SK-N-SH treated with all-trans-retinoic acid at 6 μM for 48 hours (cell line): ENCODE measurements at regions not wholly inside any gene's neighbourhood (a gene's known extent, or its start where the extent isn't known, plus 50 kb on each side); places are given as distances from the start of the nearest gene placed in this dataset.

ENCODE experiments used
- ATAC-seq: fragments of 200-7000 bp; cut with Tn5 transposase; 3 replicates; pipeline ENCODE4 v1.9.1; 2020; ENCODE audit warnings: mild to moderate bottlenecking, moderate library complexity
- ARNTL ChIP-seq: fragments of 450-650 bp; formaldehyde crosslinking; IDR thresholded peaks from 2 replicates; pipeline ENCODE4 v1.5.0; 2020; ENCODE audit warnings: low read depth, mild to moderate bottlenecking, moderate library complexity, borderline replicate concordance
- CSDC2 ChIP-seq: fragments of 250-450 bp; sonication (Bioruptor Pico); IDR thresholded peaks from 2 replicates; pipeline ENCODE4 v1.5.0; 2020; ENCODE audit warnings: mild to moderate bottlenecking, moderate library complexity
- OSR1 ChIP-seq: fragments of 250-450 bp; sonication (Bioruptor Pico); IDR thresholded peaks from 2 replicates; pipeline ENCODE4 v1.8.0; 2022; ENCODE audit warnings: moderate library complexity, mild to moderate bottlenecking, inconsistent platforms
- PPARA ChIP-seq: fragments of 250-450 bp; sonication (Bioruptor Pico); IDR thresholded peaks from 2 replicates; pipeline ENCODE4 v1.5.0; 2020; ENCODE audit warnings: mild to moderate bottlenecking, borderline replicate concordance
- RARB ChIP-seq: fragments of 250-450 bp; sonication (Bioruptor Pico); IDR thresholded peaks from 2 replicates; pipeline ENCODE4 v1.8.0; 2021; ENCODE audit warnings: mild to moderate bottlenecking, moderate library complexity
- SNAI2 ChIP-seq: fragments of 250-450 bp; sonication (Bioruptor Pico); IDR thresholded peaks from 2 replicates; pipeline ENCODE4 v1.5.0; 2020; ENCODE audit warnings: mild to moderate bottlenecking, moderate library complexity
- TOX ChIP-seq: fragments of 250-450 bp; sonication (Bioruptor Pico); IDR thresholded peaks from 2 replicates; pipeline ENCODE4 v1.8.0; 2021; ENCODE audit warnings: mild to moderate bottlenecking, moderate library complexity, borderline replicate concordance
- ZC3H10 ChIP-seq: fragments of 250-450 bp; sonication (Bioruptor Pico); IDR thresholded peaks from 2 replicates; pipeline ENCODE4 v1.5.1; 2021; ENCODE audit warnings: mild to moderate bottlenecking, moderate library complexity
- ZFP3 ChIP-seq: fragments of 250-450 bp; sonication (Bioruptor Pico); IDR thresholded peaks from 2 replicates; pipeline ENCODE4 v1.5.0; 2020; ENCODE audit warnings: mild to moderate bottlenecking, moderate library complexity
- ZFP30 ChIP-seq: fragments of 450-650 bp; formaldehyde crosslinking; IDR thresholded peaks from 2 replicates; pipeline ENCODE4 v1.5.0; 2022; ENCODE audit warnings: mild to moderate bottlenecking, moderate library complexity
- ZNF565 ChIP-seq: fragments of 450-650 bp; formaldehyde crosslinking; conservative IDR thresholded peaks from 2 replicates; pipeline ENCODE4 v1.5.0; 2020; ENCODE audit warnings: low read depth, mild to moderate bottlenecking, moderate library complexity
- ZNF70 ChIP-seq: fragments of 450-650 bp; formaldehyde crosslinking; IDR thresholded peaks from 2 replicates; pipeline ENCODE4 v1.5.0; 2020; ENCODE audit warnings: mild to moderate bottlenecking, moderate library complexity
- ZNF8 ChIP-seq: fragments of 450-650 bp; formaldehyde crosslinking; IDR thresholded peaks from 2 replicates; pipeline ENCODE4 v1.5.0; 2020; ENCODE audit warnings: mild to moderate bottlenecking, moderate library complexity
- TF ChIP-seq, protein P1 (sequence below): fragments of 250-450 bp; sonication (Bioruptor Pico); IDR thresholded peaks from 2 replicates; pipeline ENCODE4 v1.5.1; 2020; ENCODE audit warnings: low read depth, mild to moderate bottlenecking, moderate library complexity
- TF ChIP-seq, protein P2 (sequence below): fragments of 250-450 bp; sonication (Bioruptor Pico); IDR thresholded peaks from 2 replicates; pipeline ENCODE4 v1.5.0; 2020; ENCODE audit warnings: mild to moderate bottlenecking, moderate library complexity
- TF ChIP-seq, protein P3 (sequence below): fragments of 250-450 bp; sonication (Bioruptor Pico); IDR thresholded peaks from 2 replicates; pipeline ENCODE4 v1.8.0; 2020; ENCODE audit warnings: mild to moderate bottlenecking, moderate library complexity, borderline replicate concordance
- TF ChIP-seq, protein P4 (sequence below): fragments of 250-450 bp; sonication (Bioruptor Pico); IDR thresholded peaks from 2 replicates; pipeline ENCODE4 v1.8.0; 2021; ENCODE audit warnings: low read depth, mild to moderate bottlenecking, moderate library complexity, borderline replicate concordance

DNA sequence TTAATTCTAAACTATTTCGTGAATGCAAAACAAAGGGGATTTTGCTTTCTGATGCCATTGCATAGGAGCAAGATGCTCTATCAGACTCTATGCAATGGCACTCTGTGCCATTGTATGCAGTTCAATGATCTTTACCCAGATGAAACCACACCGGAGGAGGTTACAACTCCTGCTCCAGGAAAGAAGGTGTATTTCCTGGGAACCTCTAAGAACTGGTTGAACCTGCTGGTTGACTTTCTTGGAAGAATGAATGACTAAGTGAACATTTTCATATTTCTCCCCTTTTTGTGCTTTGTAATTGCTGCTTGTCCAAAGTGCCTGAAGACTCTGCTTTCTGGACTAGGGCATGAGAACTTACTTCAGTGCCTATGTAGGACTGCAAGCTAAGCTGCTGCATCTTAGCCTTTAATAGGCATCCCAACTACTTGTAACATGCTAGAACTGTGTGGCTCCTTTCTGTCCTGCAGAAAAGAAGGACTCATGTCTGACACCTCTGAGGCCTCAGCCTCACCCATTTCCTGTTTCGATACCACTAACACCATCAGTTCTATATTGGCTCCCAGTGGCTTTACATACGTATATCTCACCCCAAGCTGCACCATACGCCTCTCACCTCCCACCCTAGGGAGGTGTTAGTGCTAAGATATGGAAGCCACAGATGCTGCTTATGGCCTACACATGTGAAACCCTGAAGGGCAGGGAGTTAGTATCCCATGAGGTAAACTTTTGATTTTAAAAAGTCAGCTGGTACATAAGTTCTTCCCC is 193.5 kb upstream of the CNOT2 start:
- no peak for ATAC-seq
- TF ChIP-seq SNAI2 (CRISPR knock-in tag) (no peak), ZNF70 (CRISPR knock-in tag) (no peak), ZNF8 (CRISPR knock-in tag) (no peak)
- TF ChIP-seq, protein P1, sequence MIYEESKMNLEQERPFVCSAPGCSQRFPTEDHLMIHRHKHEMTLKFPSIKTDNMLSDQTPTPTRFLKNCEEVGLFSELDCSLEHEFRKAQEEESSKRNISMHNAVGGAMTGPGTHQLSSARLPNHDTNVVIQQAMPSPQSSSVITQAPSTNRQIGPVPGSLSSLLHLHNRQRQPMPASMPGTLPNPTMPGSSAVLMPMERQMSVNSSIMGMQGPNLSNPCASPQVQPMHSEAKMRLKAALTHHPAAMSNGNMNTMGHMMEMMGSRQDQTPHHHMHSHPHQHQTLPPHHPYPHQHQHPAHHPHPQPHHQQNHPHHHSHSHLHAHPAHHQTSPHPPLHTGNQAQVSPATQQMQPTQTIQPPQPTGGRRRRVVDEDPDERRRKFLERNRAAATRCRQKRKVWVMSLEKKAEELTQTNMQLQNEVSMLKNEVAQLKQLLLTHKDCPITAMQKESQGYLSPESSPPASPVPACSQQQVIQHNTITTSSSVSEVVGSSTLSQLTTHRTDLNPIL (CRISPR knock-in tag), result no peak
- TF ChIP-seq, protein P2, sequence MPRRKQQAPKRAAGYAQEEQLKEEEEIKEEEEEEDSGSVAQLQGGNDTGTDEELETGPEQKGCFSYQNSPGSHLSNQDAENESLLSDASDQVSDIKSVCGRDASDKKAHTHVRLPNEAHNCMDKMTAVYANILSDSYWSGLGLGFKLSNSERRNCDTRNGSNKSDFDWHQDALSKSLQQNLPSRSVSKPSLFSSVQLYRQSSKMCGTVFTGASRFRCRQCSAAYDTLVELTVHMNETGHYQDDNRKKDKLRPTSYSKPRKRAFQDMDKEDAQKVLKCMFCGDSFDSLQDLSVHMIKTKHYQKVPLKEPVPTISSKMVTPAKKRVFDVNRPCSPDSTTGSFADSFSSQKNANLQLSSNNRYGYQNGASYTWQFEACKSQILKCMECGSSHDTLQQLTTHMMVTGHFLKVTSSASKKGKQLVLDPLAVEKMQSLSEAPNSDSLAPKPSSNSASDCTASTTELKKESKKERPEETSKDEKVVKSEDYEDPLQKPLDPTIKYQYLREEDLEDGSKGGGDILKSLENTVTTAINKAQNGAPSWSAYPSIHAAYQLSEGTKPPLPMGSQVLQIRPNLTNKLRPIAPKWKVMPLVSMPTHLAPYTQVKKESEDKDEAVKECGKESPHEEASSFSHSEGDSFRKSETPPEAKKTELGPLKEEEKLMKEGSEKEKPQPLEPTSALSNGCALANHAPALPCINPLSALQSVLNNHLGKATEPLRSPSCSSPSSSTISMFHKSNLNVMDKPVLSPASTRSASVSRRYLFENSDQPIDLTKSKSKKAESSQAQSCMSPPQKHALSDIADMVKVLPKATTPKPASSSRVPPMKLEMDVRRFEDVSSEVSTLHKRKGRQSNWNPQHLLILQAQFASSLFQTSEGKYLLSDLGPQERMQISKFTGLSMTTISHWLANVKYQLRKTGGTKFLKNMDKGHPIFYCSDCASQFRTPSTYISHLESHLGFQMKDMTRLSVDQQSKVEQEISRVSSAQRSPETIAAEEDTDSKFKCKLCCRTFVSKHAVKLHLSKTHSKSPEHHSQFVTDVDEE, result no peak

DNA sequence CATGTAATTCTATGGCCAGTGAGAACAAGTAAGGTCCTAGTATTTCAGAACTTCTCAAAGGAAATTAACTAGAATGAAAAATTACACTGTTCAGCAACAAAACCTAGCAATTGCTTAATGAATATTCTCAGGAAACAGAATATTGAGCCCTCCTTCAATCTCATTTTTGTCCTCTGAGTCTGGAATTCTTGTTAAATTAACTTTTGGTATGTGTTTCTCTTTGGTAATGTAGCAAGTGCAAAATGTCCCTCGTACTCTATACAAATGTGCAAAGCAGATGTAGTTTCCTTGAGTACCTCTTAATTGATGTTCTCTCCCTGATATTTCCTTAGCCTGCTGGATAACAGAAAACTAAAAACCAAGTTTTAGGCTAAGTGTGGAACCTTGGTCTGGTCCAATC is 190.8 kb upstream of the CNOT2 start:
- no peak for ATAC-seq
- TF ChIP-seq ZNF8 (CRISPR knock-in tag) (no peak), ZNF565 (CRISPR knock-in tag) (no peak), PPARA (CRISPR knock-in tag) (no peak), RARB (no peak), ZC3H10 (CRISPR knock-in tag) (no peak), SNAI2 (CRISPR knock-in tag) (no peak), ZFP3 (CRISPR knock-in tag) (no peak), ZFP30 (CRISPR knock-in tag) (no peak), ARNTL (CRISPR knock-in tag) (no peak)
- TF ChIP-seq, protein P3, sequence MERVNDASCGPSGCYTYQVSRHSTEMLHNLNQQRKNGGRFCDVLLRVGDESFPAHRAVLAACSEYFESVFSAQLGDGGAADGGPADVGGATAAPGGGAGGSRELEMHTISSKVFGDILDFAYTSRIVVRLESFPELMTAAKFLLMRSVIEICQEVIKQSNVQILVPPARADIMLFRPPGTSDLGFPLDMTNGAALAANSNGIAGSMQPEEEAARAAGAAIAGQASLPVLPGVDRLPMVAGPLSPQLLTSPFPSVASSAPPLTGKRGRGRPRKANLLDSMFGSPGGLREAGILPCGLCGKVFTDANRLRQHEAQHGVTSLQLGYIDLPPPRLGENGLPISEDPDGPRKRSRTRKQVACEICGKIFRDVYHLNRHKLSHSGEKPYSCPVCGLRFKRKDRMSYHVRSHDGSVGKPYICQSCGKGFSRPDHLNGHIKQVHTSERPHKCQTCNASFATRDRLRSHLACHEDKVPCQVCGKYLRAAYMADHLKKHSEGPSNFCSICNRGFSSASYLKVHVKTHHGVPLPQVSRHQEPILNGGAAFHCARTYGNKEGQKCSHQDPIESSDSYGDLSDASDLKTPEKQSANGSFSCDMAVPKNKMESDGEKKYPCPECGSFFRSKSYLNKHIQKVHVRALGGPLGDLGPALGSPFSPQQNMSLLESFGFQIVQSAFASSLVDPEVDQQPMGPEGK (CRISPR knock-in tag), result no peak
- TF ChIP-seq, protein P1 (CRISPR knock-in tag), result no peak

DNA sequence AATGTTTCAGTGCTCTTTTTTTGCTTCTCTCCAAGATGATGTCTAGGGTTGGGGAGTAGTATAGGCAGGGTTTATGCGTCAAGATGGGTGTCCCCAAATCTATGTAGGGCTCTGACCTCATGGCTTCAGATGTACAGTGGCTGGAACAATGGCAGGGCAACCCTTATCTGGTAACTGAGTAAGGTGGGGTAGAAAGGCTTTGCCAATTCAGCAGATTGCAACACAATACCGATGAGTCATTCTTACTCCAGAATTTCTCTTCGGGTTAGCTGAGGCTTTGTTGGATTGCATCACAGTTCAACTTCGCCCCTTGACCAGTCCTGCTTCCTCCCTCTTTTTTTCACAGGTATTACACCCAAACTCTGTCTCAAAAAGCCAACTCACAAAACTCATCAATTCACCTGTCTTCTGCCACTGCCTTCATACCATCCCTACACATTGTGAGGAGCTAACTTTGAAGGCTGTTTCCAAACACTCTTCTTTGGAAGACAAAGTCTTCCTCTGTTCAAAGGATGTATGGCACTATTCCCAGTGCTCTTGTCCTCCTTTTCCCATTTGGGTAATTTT is 190.2 kb upstream of the CNOT2 start:
- TF ChIP-seq OSR1 (CRISPR knock-in tag) (no peak), ZC3H10 (CRISPR knock-in tag) (no peak), RARB (no peak), CSDC2 (CRISPR knock-in tag) (no peak), TOX (CRISPR knock-in tag) (no peak)
- TF ChIP-seq, protein P1 (CRISPR knock-in tag), result no peak
- TF ChIP-seq, protein P4, sequence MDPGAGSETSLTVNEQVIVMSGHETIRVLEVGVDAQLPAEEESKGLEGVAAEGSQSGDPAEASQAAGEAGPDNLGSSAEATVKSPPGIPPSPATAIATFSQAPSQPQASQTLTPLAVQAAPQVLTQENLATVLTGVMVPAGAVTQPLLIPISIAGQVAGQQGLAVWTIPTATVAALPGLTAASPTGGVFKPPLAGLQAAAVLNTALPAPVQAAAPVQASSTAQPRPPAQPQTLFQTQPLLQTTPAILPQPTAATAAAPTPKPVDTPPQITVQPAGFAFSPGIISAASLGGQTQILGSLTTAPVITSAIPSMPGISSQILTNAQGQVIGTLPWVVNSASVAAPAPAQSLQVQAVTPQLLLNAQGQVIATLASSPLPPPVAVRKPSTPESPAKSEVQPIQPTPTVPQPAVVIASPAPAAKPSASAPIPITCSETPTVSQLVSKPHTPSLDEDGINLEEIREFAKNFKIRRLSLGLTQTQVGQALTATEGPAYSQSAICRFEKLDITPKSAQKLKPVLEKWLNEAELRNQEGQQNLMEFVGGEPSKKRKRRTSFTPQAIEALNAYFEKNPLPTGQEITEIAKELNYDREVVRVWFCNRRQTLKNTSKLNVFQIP (CRISPR knock-in tag), result no peak
- no peak for ATAC-seq
